Stimulated activated naive CD4-positive, alpha-beta T cell (primary cell): ENCODE measurements at regions not wholly inside any gene's neighbourhood (a gene's known extent, or its start where the extent isn't known, plus 50 kb on each side); places are given as distances from the start of the nearest gene placed in this dataset.

Experiments used
- DNase-seq, 6 experiments: peaks; one replicate each; lab custom pipeline; 2025; lab: John Stamatoyannopoulos, UW

DNA sequence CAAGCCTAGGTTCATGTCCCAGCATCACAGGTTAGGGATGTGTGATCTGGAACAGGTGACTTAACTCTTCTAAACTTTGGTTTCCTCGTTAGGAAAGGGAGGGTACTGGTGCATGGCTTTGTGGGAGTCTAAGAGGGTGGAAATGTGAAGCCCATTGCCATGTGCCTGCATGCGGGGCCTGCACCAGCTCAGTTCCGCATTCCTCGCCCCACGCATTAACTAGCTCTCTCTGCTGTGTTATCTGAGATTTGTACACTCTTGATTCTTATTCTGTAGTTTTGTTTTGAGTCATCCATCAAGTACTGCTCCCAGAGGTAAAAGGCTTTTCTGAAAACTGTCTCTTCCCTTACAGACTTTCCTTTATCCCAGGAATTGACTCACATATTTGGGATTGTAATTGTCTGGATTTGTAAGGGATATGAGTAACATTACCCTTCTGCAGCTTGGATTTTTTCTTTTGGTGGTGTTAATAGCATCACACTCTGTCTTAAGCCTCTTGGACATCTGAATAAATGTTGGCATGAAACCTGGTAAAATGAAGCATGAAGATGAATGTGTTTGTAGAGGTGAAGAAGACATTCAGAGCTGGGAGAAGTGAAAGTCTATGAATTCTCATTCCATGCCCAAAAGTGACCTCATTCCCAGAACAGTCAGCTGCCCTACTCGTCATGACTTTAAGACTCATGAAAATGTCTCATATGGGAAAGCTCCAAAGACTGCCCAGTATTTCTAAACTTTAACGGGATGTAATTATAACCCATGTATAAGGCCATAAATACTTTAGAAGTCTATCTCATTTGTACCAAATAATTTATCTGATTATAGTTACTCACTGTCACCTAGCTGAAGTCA is 357.3 kb downstream of the FOXA2 start:
- DNase-seq: no peak

DNA sequence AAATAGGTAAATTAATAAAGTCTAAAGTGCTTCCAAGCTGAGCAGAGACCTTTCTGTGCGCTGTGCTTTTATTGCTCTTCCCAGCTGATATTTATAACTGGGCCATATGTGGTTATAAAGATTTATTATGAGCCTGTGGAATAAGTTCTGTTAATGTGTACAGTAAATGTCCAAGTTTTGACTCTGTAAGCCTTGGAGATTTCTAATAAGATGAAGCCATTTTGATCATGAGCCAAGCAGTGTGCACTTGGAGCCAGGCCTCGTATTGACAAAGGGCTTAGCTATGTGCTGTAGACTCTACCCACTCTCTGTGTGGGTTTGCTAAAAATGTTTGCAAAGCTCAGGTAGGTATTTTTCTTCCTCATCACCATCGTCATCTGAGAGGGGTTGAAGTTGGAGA is 361.1 kb downstream of the FOXA2 start:
- no peak for DNase-seq

DNA sequence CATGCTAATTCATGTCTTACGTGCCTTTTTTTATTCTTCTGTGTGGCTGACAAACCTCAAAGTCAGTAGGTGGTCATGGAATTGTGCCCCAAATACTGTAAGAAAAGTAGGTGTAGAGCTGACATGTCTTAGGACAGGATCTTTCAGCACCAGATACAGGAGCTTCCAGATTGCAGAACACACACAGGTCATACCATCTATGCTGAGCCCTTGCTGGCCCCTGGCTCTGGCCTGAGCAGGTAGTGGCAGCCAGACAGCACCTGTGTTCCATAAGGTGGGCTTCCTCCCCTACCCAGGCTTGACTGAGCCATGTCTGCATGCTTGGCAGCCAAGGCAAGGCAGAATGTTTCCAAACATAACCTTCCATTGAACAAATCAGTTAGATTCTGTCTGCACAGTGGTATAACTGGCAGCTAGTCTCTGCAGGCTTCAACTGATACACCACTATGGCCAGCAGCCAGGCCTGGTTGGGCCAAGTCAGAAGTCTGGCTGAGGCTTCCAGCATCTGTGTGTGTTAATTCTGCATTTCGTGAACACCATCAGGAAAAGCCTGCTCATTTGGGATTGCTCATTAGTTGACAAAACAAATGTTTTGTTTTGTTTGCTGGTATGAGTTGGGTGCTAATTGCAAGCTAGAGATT is 366.5 kb downstream of the FOXA2 start:
- DNase-seq: no peak

DNA sequence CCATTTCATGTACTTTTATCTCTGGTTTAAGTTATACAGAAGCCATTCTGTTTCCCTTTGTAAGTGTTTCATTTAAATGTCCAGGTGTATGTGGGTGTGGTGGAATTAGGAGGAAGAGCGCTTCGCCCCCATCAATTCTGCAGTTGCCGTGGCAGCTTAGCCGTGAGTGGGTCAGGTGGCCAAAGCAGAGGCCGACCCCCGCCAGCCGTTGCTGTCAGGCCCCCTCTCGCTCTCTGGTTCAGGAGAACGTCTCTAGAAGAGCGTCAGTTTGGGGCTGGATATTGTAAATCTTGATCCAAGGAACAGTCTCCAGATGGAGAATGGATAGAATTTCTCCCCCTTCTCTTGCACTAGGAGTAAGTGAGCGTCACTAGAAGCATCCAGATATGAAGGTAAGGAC is 367.4 kb downstream of the FOXA2 start:
- DNase-seq: no peak

DNA sequence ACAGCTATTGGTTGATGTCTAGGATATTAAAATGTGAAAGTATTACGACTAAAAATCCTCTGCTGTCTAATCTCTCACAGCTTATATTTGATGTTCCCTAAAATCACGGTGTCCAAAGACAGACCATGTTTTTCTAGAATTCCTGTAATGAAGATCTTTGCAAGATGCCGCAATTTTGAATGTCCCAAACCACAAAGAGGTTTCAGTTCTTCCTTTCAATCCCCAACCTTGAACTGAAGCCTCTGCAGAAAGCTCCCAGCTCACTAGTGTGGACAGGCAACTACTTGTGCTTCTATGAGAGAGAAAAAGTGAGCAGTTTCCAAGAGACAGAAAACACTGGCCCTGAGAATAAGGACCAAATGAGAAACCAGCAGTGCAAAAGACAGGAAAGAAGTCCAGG is 370.1 kb downstream of the FOXA2 start:
- no peak for DNase-seq

DNA sequence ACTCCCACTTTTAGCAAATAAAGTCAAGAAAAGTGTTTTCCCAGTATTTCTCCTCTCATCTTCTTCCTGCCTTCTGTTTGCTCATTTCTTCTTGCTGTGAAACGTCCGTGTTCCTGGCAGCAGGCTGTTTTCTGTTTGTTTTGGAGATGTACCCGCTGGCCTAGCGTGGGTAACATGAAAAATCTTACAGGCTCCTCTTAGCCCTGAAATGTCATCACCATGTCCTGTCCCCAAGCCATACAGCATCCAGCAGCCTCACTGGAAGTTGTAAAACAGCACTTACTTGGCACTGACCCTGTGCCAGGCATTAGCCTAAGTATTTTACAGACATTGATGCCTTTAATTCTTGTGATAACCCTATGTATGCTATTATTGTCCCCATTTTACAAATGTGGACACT is 371.1 kb downstream of the FOXA2 start:
- no peak for DNase-seq

DNA sequence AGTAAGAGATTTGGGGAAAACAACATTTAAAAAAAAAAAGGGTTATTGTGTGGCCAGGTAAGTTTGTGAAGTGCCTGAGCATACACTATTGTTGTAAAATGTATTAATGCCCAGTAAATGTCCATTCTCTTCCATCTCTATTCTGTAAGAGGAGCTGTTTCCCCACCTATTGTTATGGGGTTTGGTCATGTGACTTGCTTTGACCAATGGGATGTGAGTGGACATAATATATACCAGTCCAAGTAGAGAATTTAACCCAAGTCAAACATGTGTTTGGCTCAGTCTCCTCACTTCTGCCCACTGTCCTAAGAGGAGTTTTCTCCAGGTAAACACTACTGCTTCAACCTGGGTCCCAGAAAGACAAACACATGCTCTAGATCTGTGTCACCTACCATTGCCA is 377.1 kb downstream of the FOXA2 start:
- DNase-seq: no peak

DNA sequence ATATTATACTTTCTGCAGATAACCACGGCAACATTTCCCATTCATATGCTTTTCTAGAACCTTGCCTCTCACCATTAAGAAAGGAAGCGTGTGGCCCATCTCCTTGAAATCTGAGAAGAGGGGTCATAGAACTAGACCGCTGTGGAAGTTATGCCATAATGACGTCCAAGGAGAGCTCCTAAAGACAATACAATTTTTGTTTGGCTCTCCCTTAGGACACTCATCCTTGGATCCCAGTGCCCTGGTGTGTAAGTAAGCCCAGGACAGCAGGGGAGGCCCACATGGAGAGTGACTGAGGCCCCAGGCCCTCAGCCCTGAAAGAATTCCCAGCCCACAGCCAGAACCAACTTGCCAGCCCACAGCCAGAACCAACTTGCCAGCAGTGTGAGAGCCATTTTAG is 379.6 kb downstream of the FOXA2 start:
- no peak for DNase-seq

DNA sequence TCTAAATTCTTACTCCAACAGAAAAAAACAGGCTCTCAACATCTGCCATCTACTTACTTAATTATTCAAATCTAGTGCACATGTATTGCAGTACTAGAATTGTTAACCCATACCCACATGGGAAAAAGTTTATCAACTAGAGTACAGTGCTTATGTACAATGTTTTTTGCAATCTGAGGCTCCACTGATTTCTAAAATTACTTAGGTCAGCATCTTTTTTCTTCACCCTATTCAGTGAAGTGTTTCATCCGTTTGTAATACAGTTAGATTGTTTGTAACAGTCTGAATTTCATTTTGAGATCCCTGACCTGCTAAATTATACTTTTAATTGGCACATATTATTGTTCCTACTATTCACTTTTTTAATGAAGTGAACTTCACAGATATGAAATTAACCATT is 402.2 kb downstream of the FOXA2 start:
- no peak for DNase-seq

DNA sequence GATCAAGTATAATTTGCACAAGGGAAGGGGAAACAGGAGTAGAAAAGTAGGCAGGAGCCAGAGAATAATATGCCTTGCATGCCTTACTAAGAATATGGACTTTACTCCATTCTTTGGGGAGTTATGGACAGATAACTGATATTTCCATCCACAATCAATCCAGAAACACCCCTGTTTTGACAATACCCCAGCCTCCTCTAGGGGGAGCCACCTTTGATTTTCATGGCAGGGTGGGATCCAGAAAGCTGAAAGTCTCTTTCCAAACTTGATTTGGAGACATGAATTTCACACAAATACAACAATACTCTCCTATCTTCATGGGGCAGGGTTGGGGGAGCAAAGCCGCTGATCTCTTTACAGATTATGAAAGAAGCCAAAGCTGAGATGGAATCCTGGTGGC is 404.1 kb downstream of the FOXA2 start:
- no peak for DNase-seq

DNA sequence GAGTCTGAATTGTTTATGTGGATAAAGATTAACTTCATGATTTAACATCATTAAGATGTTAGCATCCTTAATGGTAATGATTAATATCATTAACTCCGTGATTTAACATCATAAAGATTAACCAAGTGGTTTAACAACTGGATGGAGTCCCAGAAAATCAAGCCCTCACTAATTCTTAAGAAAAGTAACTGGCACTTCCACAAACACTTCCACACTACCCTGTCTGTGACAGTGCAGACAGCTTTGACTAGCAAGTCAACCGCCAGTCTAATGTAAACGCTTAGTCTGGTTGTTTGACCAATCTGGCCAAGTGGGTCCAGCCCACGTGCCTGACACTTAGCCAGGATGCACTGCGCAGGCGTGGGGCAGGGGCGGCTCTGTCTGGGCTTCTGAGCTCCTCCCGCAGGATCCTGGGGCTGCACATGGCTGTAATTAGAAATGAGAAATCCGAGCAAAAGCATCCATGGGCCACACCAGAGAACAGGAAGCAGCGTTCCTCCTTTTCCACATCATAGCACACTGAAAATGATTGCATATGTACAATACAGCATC is 424.2 kb downstream of the FOXA2 start:
- no peak for DNase-seq

DNA sequence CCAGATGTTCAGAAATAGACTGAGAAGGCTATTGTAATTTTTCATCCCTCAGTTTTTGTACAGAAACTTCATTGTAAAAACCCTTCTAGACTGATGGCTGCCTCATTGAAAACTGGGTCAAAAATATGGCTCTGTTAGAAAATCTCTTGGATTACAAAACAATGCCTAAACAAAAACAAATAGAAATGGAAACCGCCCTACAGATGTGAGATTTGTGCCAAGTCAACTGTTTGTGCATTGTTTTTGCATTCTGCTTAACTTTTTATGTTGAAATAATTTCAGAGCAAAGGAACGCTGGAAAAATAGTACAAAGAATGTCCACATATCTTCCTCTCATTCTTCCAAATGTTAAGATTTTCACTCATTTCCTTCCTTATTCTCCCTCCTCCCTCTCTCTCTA is 425.1 kb downstream of the FOXA2 start:
- DNase-seq: no peak

DNA sequence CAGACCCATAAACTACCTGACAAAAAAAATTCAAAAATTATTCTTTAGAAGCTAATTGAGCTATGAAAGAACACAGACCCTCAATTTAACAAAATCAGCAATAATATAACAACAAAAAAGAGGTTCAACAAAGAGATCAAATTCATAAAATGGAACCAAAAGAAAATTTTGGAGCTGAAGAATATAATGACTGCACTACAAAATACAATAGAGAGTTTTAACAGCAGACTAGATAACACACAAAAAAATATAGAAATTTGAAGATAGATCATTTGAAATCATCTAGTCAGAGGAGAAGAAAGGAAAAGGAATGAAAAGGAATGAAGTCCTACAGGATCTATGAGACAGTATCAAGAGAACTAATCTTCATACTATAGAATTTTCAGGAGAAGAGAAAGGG is 422.1 kb downstream of the PAX1 start:
- DNase-seq: no peak

DNA sequence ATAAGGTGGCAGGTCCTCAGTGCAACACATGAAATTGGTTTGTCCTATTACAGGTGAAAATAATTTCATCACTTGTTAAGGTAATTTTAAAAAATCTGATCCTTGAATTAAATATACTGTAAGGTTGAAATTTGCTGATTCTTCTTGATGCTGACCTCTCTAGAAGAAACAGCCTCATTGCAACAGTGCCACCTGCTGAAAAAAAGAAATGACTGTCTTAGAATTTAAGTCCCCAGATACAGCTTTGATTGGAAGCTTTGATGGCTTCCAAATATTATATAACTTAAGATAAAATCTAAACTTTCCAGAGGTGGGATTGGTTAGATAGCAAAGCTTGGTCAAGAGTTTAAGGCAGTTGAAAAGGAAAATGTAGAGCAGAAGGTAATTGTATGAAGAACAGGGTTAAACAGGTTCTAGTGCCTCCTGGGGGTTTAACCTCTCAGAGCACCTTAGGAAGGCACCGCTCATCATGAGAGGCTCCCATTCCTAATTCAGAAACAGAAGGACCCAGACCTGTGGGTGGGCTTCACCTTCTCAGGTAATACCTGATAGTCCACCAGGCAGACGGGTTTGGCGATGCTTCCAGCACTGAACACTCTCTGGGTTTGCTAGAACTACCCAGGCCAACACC is 401.0 kb downstream of the PAX1 start:
- no peak for DNase-seq

DNA sequence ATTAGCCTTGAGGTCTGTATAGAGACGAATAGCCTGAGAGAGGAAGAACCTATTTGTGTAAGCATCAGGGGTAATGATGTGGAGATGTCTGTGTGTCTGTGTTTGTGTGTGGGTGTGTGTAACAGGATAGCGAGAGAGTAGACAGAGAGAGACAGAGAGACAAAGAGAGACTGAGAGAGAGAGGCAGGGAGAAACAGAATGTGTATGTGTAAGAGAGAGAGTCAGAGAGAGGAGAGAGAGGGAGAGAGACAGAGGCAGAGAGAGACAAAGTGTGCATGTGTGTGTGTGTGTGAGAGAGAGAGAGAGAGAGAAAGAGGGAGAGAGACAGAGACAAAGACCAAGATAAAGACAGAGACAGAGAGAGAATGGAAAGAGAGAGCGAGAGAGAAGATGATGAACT is 396.1 kb downstream of the PAX1 start:
- DNase-seq: no peak

DNA sequence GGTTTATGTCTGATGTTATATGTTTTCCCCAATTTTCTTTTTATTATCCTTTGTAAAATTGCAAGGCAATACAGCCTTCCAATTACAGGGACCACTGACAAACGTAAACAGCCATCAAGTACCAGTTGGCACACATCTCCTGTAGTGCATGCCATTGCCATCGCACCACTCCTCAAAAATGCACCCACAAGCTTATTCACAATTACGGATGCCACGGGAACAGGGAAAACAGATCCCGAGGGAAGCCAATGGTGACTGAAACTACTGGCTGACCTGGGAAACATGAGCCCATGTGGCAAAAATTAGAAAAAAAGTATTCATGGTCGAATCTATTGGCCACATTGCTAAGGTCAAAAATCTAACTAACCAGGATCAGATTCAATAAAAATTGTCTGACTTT is 395.2 kb downstream of the PAX1 start:
- DNase-seq: no peak

DNA sequence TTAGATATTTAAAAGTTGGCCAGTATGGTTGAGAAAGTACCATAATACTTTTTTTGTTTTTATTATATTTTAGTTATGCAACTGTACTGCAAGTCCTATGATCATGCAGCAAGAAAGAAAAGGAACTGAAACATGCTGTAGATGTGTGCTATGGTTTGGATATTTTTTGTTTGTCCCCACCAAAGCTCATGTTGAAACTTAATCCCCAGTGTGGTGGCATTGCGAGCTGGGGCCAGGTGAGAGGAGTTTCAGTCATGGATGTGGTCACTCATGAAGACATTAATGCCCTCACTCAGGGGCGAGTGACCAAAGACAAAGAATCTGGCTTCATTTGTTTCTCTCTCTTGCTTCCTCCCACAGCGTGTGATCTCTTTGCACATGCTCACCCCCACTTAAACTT is 393.9 kb downstream of the PAX1 start:
- no peak for DNase-seq

DNA sequence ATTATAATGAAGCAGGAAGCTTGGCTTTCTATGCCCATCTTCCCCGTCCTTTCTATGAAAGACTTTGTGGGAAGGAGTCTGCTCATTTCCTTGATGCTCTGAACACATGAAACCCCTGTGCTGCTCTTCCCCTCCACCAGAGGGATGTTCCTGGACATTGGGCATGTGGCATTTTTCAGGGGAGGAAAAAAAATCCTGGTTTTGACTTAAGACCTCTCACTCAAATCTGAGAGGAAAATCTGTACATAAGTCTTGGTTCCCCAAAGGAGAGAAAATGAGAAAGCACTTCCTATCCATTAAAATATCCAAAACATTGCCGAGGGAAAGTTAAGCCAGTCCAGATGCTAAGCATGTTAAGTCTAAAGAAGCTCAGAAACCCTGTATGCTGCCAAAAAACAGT is 393.0 kb downstream of the PAX1 start:
- no peak for DNase-seq

DNA sequence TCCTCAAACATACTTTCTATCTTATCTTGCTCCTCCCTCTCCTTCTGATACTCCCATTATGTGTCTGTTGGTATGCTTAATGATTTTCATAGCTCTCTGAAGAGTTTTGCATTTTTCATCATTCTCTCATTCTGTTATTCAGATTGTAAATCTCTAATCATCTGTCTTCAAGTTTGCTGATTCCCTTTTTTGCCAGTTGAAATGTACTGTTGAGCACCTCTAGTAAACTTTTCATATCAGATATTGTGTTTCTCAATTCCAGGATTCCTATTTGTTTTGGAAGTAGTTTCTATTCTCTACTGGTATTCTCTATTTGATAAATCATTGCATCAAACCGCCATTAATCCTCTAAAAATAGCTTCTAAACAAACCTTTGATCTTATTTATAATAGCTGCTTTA is 387.7 kb downstream of the PAX1 start:
- DNase-seq: no peak

DNA sequence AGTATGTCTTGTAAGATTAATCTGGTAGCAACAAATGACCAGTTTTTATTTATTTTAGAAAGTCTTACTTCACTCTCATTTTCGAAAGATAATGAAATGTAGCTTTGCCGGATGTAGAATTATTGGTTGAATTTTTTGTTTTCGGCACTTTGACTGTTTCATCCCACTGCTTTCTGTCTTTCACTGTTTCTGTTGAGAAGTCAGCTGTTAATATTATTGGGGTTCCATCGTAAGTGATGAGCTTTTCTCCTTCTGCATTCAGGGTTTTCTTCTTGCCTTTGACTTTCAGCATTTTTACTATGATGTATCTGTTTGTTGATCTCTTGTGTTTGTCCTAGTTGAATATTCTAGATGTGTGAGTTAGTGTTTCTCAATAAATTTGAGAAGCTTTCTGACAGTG is 383.4 kb downstream of the PAX1 start:
- DNase-seq: no peak

DNA sequence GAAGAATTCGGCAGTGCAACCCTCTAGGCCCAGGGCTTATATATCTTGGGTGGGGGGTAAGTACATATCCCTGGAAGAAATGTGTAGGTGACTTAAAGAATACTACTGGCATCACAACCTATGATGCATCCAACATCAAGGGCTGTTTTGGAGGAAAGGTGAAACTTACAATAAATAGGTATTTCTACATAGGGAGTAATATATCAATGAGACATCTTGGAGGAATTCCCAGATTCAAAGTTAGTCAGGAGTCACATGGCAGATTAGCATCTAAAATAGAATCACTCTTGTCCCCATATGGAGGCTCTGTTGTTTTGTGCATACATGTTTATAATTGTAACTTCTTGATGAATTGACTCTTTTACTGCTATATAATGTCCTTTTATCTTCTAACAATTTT is 375.5 kb downstream of the PAX1 start:
- no peak for DNase-seq

DNA sequence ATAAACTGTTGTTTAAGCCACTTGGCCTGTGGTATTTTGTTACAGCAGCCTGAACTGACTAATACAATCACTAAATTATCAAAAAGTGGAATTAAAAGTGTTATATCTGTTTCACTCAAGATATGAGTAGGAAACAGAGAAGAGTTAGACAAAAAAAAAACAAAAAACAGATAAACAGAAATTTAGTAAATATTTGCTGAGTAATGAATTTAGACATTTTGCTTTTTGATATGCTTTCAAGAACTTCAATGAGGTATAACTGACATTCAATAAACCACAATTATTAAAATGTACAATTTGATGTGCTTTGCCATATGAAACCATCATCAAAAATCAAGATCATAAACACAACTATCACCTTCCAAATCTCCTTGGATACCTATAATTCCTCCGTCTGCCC is 369.2 kb downstream of the PAX1 start:
- no peak for DNase-seq

DNA sequence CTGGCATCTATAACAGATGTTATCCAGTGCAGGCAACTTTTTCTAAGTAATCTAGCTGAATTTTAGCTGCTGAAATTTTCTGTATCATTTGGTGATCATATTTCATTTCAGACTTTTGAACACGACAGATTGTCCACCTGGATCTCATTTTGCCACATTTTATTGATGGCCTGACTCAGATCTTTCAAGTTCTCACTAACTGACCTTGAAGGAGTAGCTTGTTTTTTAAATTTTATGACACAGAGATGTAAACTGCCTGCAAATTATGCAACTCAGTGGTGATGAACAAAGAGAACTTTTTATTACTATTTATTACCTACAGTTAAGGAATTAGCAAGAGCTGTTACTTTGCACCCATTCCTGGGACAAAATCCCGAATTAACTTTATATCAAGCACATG is 366.4 kb downstream of the PAX1 start:
- no peak for DNase-seq
